Lower lobe of right lung (tissue), 2 donors: ENCODE measurements at regions not wholly inside any gene's neighbourhood (a gene's known extent, or its start where the extent isn't known, plus 50 kb on each side); places are given as distances from the start of the nearest gene placed in this dataset.

Experiments
- ATAC-seq, 2 donors: fragments of 200-7000 bp; cut with Tn5 transposase; one replicate each; pipeline ENCODE4 v1.9.1; 2020 to 2022; ENCODE audit warnings: mild to moderate bottlenecking in 2 of 2, moderate library complexity in 2 of 2
- DNase-seq: peaks from one replicate; pipeline ENCODE4 v3.0.0-alpha.2; 2020
- H3K27ac ChIP-seq: fragments of 200-600 bp; one replicate; pipeline ENCODE4 v1.8.0; 2022
- H3K27me3 ChIP-seq: fragments of 200-600 bp; one replicate; pipeline ENCODE4 v1.8.0; 2022; ENCODE audit warnings: low read depth
- H3K36me3 ChIP-seq: fragments of 200-600 bp; one replicate; pipeline ENCODE4 v1.8.0; 2022; ENCODE audit warnings: mild to moderate bottlenecking
- H3K4me1 ChIP-seq: fragments of 200-600 bp; one replicate; pipeline ENCODE4 v1.8.0; 2022
- H3K4me3 ChIP-seq: fragments of 200-600 bp; one replicate; pipeline ENCODE4 v1.8.0; 2022; ENCODE audit warnings: mild to moderate bottlenecking
- H3K9me3 ChIP-seq: fragments of 200-600 bp; one replicate; pipeline ENCODE4 v1.8.0; 2022
- CTCF ChIP-seq: fragments of 200-600 bp; IDR thresholded peaks from one replicate; pipeline ENCODE4 v1.8.0; 2022; ENCODE audit warnings: antibody characterized with exemption, mild to moderate bottlenecking
- intact Hi-C: fragments of 100-400 bp; cut with DNase I; formaldehyde crosslinking; loops from one replicate; pipeline ENCODE4 v1.11.0; 2022
- donor health status: DM: no; HTN: yes; CAD: no; lungs with severe emphysema.

- intact Hi-C loops = no loop called here
- TF ChIP-seq CTCF = no peak
- H3K36me3 ChIP-seq = no peaks in the 10 kb centered on the region
- no peaks in the 10 kb centered on the region for H3K27me3 ChIP-seq
- H3K4me1 ChIP-seq = no peaks in the 10 kb centered on the region
- DNase-seq (no peak), ATAC-seq (no peak)
- H3K4me3 ChIP-seq = no peak overlapping the region
- H3K27ac ChIP-seq = no peak overlapping the region
- no peaks in the 10 kb centered on the region for H3K9me3 ChIP-seq
Observed at GRCh38 chr7:96527133-96527827, 182.4 kb downstream of the SEM1 start.

GRCh38 chr7:96526496-96526895 is 183.2 kb downstream of the SEM1 start:
- H3K27ac ChIP-seq = no peak overlapping the region
- H3K9me3 ChIP-seq = no peaks in the 10 kb centered on the region
- intact Hi-C loops = no loop called here
- H3K36me3 ChIP-seq = no peaks in the 10 kb centered on the region
- ATAC-seq = no peak
- no peaks in the 10 kb centered on the region for H3K27me3 ChIP-seq
- no peaks in the 10 kb centered on the region for H3K4me1 ChIP-seq
- TF ChIP-seq CTCF = no peak
- DNase-seq = no peak
- H3K4me3 ChIP-seq = no peak overlapping the region

- DNase-seq = no peak
- no peaks in the 10 kb centered on the region for H3K27me3 ChIP-seq
- no peaks in the 10 kb centered on the region for H3K9me3 ChIP-seq
- ATAC-seq = no peak
- no peaks in the 10 kb centered on the region for H3K4me1 ChIP-seq
- no peaks in the 10 kb centered on the region for H3K36me3 ChIP-seq
- intact Hi-C loops = no loop called here
- H3K4me3 ChIP-seq = no peak overlapping the region
- H3K27ac ChIP-seq = no peak overlapping the region
- no peak for TF ChIP-seq CTCF
Observed at GRCh38 chr7:96521068-96521894, 188.4 kb downstream of the SEM1 start.

- H3K27me3 ChIP-seq = no peaks in the 10 kb centered on the region
- no peaks in the 10 kb centered on the region for H3K36me3 ChIP-seq
- H3K27ac ChIP-seq = no peak overlapping the region
- ATAC-seq (no peak), DNase-seq (no peak)
- no peak for TF ChIP-seq CTCF
- intact Hi-C loops = no loop called here
- no peaks in the 10 kb centered on the region for H3K4me1 ChIP-seq
- H3K9me3 ChIP-seq = no peaks in the 10 kb centered on the region
- H3K4me3 ChIP-seq = no peak overlapping the region
Observed at GRCh38 chr7:96508371-96508770, 186.5 kb upstream of the SLC25A13 start.

GRCh38 chr7:96503597-96503996 is 181.7 kb upstream of the SLC25A13 start:
- intact Hi-C loops = no loop called here
- H3K36me3 ChIP-seq = no peaks in the 10 kb centered on the region
- no peak for DNase-seq
- H3K9me3 ChIP-seq = no peaks in the 10 kb centered on the region
- no peaks in the 10 kb centered on the region for H3K27me3 ChIP-seq
- TF ChIP-seq CTCF = no peak
- no peaks in the 10 kb centered on the region for H3K4me1 ChIP-seq
- no peak overlapping the region for H3K4me3 ChIP-seq
- H3K27ac ChIP-seq = no peak overlapping the region
- no peak for ATAC-seq
